GM12864 (cell line): ENCODE measurements at regions not wholly inside any gene's neighbourhood (a gene's known extent, or its start where the extent isn't known, plus 50 kb on each side); places are given as distances from the start of the nearest gene placed in this dataset.

Source experiments
- DNase-seq: peaks from one replicate; pipeline ENCODE4 v3.0.0-alpha.2; 2011; ENCODE audit warnings: low read depth
- H3K4me3 ChIP-seq: 2 replicates; pipeline ENCODE4 v1.5.1; 2011; ENCODE audit warnings: mild to moderate bottlenecking, low read depth, low read length, control low read depth
- CTCF ChIP-seq: IDR thresholded peaks from 2 replicates; pipeline ENCODE4 v1.5.1; 2011; ENCODE audit warnings: low read depth, mild to moderate bottlenecking, moderate library complexity, low read length, control low read depth, inconsistent platforms; ENCODE audit errors: missing control alignments

- TF ChIP-seq CTCF: no peak
- no peak overlapping the region for H3K4me3 ChIP-seq
- DNase-seq: no peak
These were observed 361.2 kb downstream of the UTRN start for GRCh38 chr6:144646093-144647056.

GRCh38 chr6:144647406-144647964 lies 362.4 kb downstream of the UTRN start:
- H3K4me3 ChIP-seq: no peak overlapping the region
- TF ChIP-seq CTCF: no peak
- DNase-seq: no peak

- DNase-seq: no peak
- no peak overlapping the region for H3K4me3 ChIP-seq
- no peak for TF ChIP-seq CTCF
These were observed 363.0 kb downstream of the UTRN start for GRCh38 chr6:144647971-144648651.

GRCh38 chr6:144649085-144649484 lies 363.9 kb downstream of the UTRN start:
- no peak for TF ChIP-seq CTCF
- DNase-seq: no peak
- no peak overlapping the region for H3K4me3 ChIP-seq

- H3K4me3 ChIP-seq: no peak overlapping the region
- no peak for TF ChIP-seq CTCF
- DNase-seq: no peak
These were observed 366.1 kb downstream of the UTRN start for GRCh38 chr6:144651234-144651633.

GRCh38 chr6:144652292-144652891 lies 367.3 kb downstream of the UTRN start:
- no peak for DNase-seq
- TF ChIP-seq CTCF: no peak
- H3K4me3 ChIP-seq: no peak overlapping the region
